HCT116 (cell line): ENCODE measurements at regions not wholly inside any gene's neighbourhood (a gene's known extent, or its start where the extent isn't known, plus 50 kb on each side); places are given as distances from the start of the nearest gene placed in this dataset.

Experiments
- ATAC-seq: fragments of 200-7000 bp; cut with Tn5 transposase; 2 replicates; pipeline ENCODE4 v1.9.1; 2020; ENCODE audit warnings: mild to moderate bottlenecking, moderate library complexity
- BruUV-seq: library from RNA; stranded (reverse); fragments of 400-500 nt; replicated peaks from 2 replicates; lab custom pipeline; 2021; lab: Mats Ljungman, UMichigan
- CTCF ChIA-PET: fragments of 300-600 bp; sonication (Branson Sonifier 250); formaldehyde crosslinking; loops from one replicate; lab custom pipeline; 2021; ENCODE audit warnings: antibody characterized with exemption; lab: Charles Lee
- POLR2A ChIA-PET: fragments of 300-600, 350-600 bp; sonication (Branson Sonifier 250); formaldehyde crosslinking; loops from one replicate; lab custom pipeline; 2021; ENCODE audit warnings: antibody characterized with exemption; lab: Charles Lee
- RAD21 ChIA-PET, 2 experiments: fragments of 300-600 bp; sonication (Branson Sonifier 250); formaldehyde crosslinking; loops; one replicate each; lab custom pipeline; 2023; ENCODE audit warnings: low total read pairs in 2 of 2; ENCODE audit not compliant: uncharacterized antibody in 2 of 2, unreplicated experiment in 2 of 2, low non-redundant PET in 1 of 2; lab: Charles Lee
- DNase-seq: peaks from one replicate; pipeline ENCODE4 v3.0.0-alpha.2; 2010; ENCODE audit warnings: low read depth, low spot score
- H2AFZ ChIP-seq: fragments of 200-600 bp; shearing (Covaris generic), sonication (generic); 2 replicates; pipeline ENCODE4 v1.6.1; 2017; ENCODE audit warnings: low read depth, mixed run types, mixed read lengths, antibody characterized with exemption, low read length; ENCODE audit not compliant: poor library complexity, severe bottlenecking
- H3K27ac ChIP-seq: 2 replicates; pipeline ENCODE4 v1.5.1; 2012; ENCODE audit warnings: low read depth, low read length
- H3K27me3 ChIP-seq: fragments of 200-600 bp; sonication (generic); 2 replicates; pipeline ENCODE4 v1.6.1; 2016; ENCODE audit warnings: mixed run types, low read length, mixed read lengths; ENCODE audit not compliant: insufficient read depth
- H3K36me3 ChIP-seq, 2 experiments: fragments of 200-500 bp in 1 of 2; fragments of 200-600 bp in 1 of 2; sonication (Bioruptor generic) in 1 of 2; sonication (generic) in 1 of 2; 2 replicates each; pipeline versions ENCODE4 v1.5.1 to v1.6.1; 2014 to 2016; ENCODE audit warnings: low read length in 2 of 2, inconsistent platforms in 1 of 2, mixed read lengths in 1 of 2, mixed run types in 1 of 2; ENCODE audit not compliant: insufficient read depth in 2 of 2, control insufficient read depth in 1 of 2
- H3K4me1 ChIP-seq, 2 experiments: fragments of 200-600 bp in 1 of 2; sonication (generic) in 1 of 2; 2 replicates each; pipeline versions ENCODE4 v1.5.1 to v1.6.1; 2012 to 2017; ENCODE audit warnings: low read length in 2 of 2, inconsistent platforms in 1 of 2, mild to moderate bottlenecking in 1 of 2, mixed read lengths in 1 of 2, mixed run types in 1 of 2, moderate library complexity in 1 of 2; ENCODE audit not compliant: insufficient read depth in 2 of 2, control insufficient read depth in 1 of 2
- H3K4me2 ChIP-seq: fragments of 200-600 bp; sonication (generic); 2 replicates; pipeline ENCODE4 v1.6.1; 2017; ENCODE audit warnings: mixed run types, low read length, mixed read lengths
- H3K4me3 ChIP-seq, 2 experiments: fragments of 200-600 bp in 1 of 2; sonication (generic) in 1 of 2; replicated peaks in 1 of 2; 2 replicates each; pipeline ENCODE4 v1.5.1; 2011 to 2016; ENCODE audit warnings: low read length in 2 of 2, control low read depth in 1 of 2, low read depth in 1 of 2, mild to moderate bottlenecking in 1 of 2, mixed read lengths in 1 of 2, mixed run types in 1 of 2
- H3K79me2 ChIP-seq: fragments of 200-600 bp; sonication (generic); 2 replicates; pipeline ENCODE4 v1.6.1; 2017; ENCODE audit warnings: mild to moderate bottlenecking, mixed run types, low read length, moderate library complexity, mixed read lengths; ENCODE audit not compliant: insufficient read depth
- H3K9ac ChIP-seq: fragments of 200-600 bp; sonication (generic); 2 replicates; pipeline ENCODE4 v1.6.1; 2016; ENCODE audit warnings: low read length, mixed read lengths
- H3K9me2 ChIP-seq: fragments of 200-600 bp; sonication (generic), shearing (Covaris generic); 2 replicates; pipeline ENCODE4 v1.6.1; 2017; ENCODE audit warnings: mixed run types, mild to moderate bottlenecking, moderate library complexity; ENCODE audit not compliant: insufficient read depth
- H3K9me3 ChIP-seq, 2 experiments: fragments of 200-500 bp in 1 of 2; fragments of 200-600 bp in 1 of 2; sonication (Bioruptor generic) in 1 of 2; sonication (generic) in 1 of 2; 2 replicates each; pipeline ENCODE4 v1.6.1; 2014 to 2017; ENCODE audit warnings: low read length in 2 of 2, mixed read lengths in 2 of 2, inconsistent platforms in 1 of 2, low read depth in 1 of 2, mild to moderate bottlenecking in 1 of 2, mixed run types in 1 of 2, moderate library complexity in 1 of 2; ENCODE audit not compliant: control insufficient read depth in 1 of 2, insufficient read depth in 1 of 2
- H4K20me1 ChIP-seq: fragments of 200-600 bp; sonication (generic), shearing (Covaris generic); 2 replicates; pipeline ENCODE4 v1.6.1; 2017; ENCODE audit warnings: mixed run types, mild to moderate bottlenecking, moderate library complexity; ENCODE audit not compliant: insufficient read depth
- CEBPB ChIP-seq: IDR thresholded peaks from 2 replicates; pipeline ENCODE4 v1.6.1; 2012; ENCODE audit warnings: low read depth
- JUND ChIP-seq: IDR thresholded peaks from 2 replicates; pipeline ENCODE4 v1.6.1; 2012
- REST ChIP-seq: IDR thresholded peaks from 2 replicates; pipeline ENCODE4 v1.6.1; 2012; ENCODE audit warnings: low read depth
- YY1 ChIP-seq: IDR thresholded peaks from 2 replicates; pipeline ENCODE4 v1.6.1; 2011; ENCODE audit warnings: low read length, low read depth, moderate library complexity, mild to moderate bottlenecking; ENCODE audit not compliant: insufficient replicate concordance; ENCODE audit errors: extremely low read depth
- ZBTB33 ChIP-seq: IDR thresholded peaks from 2 replicates; pipeline ENCODE4 v1.6.1; 2011; ENCODE audit warnings: mild to moderate bottlenecking, low read length, moderate library complexity; ENCODE audit not compliant: insufficient replicate concordance; ENCODE audit errors: extremely low read depth
- intact Hi-C: fragments of 100-400 bp; cut with micrococcal nuclease; formaldehyde crosslinking; loops from 2 replicates; pipeline ENCODE4 v1.10.0; 2022

GRCh38 chr10:111506266-111507034 lies 429.6 kb downstream of the ADRA2A start (continued):
- TF ChIP-seq ZBTB33 (no peak), CEBPB (no peak), JUND (no peak), YY1 (no peak)
- TF ChIP-seq, all 23 proteins: peak for 0

- H2AFZ ChIP-seq, result no peak overlapping the region
- H3K36me3 ChIP-seq, result no peaks in the 10 kb centered on the region
- H3K4me2 ChIP-seq, result no peak overlapping the region
- H3K9me2 ChIP-seq, result no peaks in the 10 kb centered on the region
- H3K9ac ChIP-seq, result no peak overlapping the region
- POLR2A ChIA-PET, result no interaction called here
- no peaks in the 10 kb centered on the region for H3K4me1 ChIP-seq
- TF ChIP-seq REST (peak; percentile 65), JUND (no peak)
- TF ChIP-seq, all 23 proteins: peak for 1
- H3K4me3 ChIP-seq, result no peak overlapping the region
- peaks cover 17% of the 10 kb centered on the region; the same call in 1 of the 2 replicates for H3K27me3 ChIP-seq
- H3K9me3 ChIP-seq, result no peaks in the 10 kb centered on the region
- H3K79me2 ChIP-seq, result no peaks in the 10 kb centered on the region
- H3K27ac ChIP-seq, result no peak overlapping the region
- ChIA-PET RAD21 (no interaction called here), CTCF (no interaction called here)
- BruUV-seq, result no TSS peak
- no peaks in the 10 kb centered on the region for H4K20me1 ChIP-seq
- intact Hi-C loops, result no loop called here
- DNase-seq (no peak), ATAC-seq (no peak)
These were observed 434.9 kb downstream of the ADRA2A start for GRCh38 chr10:111511751-111512150.
